ENCODE measurements at regions not wholly inside any gene's neighbourhood (a gene's known extent, or its start where the extent isn't known, plus 50 kb on each side); places are given as distances from the start of the nearest gene placed in this dataset.

DNA sequence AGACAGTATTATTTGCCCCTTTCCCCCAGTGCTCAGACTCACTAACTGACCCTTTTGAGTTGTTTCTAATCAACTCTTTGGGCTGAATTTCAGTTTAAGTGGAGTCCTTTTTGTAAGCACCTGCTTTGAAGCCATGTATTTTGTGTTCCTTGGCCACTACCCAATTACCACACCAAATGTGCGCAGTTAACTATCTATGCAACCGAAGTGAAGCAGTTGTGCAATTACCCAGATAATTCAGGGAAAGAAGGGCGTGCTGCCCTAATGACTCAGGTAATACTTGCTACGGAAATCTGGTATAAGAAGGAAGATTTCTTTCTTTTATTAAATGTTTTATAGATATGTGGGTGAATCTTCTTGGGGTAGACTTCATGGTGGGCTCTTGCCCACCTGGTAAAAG lies 371.9 kb upstream of the TBL1XR1 start:
- DNase-seq (ENCODE audit: low spot score): no peak

GRCh38 chr3:177569875-177570657 lies 372.8 kb upstream of the TBL1XR1 start:
- DNase-seq (ENCODE audit: low spot score): no peak

DNA sequence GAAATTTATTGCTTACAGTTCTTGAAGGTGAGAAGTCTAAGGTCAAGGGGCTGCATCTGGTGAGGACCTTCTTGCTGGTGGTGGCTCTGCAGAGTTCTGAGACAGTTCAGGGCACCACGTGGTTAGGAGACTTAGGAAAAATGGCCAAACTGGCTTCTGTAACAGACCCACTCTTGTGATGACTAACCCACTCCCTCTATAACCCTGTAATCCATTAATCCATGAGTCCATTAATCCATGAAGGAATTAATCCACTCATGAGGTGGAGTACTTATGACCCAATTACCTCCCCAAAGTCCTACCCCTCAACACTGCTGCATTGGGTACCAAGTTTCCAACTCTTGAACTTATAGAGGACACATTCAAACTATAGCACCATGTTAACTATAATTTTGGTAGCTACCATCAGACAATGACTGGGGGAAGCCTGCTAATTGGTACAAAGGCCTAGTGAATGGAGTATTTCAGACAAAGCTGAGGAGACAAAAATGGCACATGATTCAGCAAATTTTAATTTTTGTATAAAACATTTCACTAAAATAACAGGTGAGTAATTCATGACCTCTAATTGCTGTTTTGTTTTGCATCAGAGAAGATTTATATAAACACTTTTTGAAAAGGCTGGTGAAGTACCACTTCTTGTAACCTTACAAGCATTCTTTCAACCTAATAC lies 374.1 kb upstream of the TBL1XR1 start:
- no peak for DNase-seq (ENCODE audit: low spot score)

GRCh38 chr3:177571944-177572315 lies 374.6 kb upstream of the TBL1XR1 start:
- DNase-seq (ENCODE audit: low spot score): no peak

DNA sequence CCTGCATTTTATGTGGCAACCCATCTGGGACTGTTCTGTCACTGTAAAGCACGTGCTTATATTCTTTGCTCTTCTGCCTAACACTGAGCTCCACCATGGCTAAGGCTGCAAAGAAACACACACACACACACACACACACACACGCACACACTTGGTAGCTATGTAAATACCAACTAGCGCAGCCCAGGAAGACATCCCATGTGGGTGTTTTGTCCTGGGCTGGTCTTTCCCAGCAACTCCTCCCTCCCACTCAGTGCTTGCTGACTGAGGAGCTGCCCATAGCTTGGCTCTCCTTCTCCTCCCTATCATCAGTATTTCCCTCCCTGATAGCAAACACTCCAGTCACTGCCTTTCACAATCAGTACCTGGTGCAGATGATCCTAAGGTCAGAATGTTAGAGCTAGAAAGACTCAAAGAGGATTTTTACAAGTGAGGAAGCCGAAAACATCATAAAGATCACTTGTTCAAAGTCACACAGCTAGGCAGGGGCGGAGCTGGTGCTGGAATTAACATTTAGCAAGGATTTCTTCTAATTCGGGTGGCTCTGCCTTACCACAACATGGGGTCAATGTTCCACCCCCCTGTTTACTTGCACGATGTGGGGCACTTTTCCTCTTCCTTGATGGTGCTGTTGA lies 377.1 kb upstream of the TBL1XR1 start:
- DNase-seq (ENCODE audit: low spot score): peak; percentile 85

DNA sequence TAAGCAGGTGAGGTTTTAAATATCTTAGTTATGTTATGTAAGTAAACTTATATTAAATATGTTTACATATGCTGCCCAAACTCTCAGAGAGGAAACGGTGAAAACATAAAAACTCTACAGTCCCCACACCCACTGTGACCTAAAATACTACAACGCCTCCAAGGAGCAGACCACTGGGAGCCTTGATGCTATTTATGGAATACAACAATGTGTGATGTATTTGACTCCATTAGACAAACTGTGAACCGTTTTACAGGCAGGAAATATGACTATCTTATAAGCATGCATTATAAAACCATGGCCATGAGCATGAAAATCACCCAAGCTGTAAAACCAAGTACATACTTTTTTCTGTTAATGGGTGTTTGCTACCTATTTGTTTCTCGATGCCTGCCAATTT lies 379.5 kb upstream of the TBL1XR1 start:
- DNase-seq (ENCODE audit: low spot score): no peak

- no peak for DNase-seq (ENCODE audit: low spot score)
Observed at GRCh38 chr3:177578488-177578887, 381.2 kb upstream of the TBL1XR1 start.

GRCh38 chr3:177579419-177579818 lies 382.1 kb upstream of the TBL1XR1 start:
- DNase-seq (ENCODE audit: low spot score): no peak

DNA sequence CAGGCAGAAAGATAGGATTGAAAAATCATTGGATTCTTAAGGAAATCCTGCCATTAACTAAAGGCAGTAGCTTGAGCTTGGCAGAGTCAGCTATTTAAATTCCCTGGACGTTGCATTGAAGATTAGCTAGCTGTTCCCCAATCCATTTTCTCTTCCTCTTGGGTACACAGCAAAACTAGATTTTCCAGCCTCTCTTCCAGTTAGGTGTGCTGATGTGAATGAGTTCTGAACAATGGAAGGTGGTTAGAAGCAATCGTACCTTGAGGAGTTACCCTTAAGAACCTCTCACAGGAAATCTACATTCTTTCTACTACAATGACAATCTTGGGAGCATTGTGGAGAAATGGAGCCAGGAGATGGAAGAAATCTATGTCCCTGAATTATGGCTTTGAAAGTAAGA lies 383.2 kb upstream of the TBL1XR1 start:
- DNase-seq (ENCODE audit: low spot score): no peak

DNA sequence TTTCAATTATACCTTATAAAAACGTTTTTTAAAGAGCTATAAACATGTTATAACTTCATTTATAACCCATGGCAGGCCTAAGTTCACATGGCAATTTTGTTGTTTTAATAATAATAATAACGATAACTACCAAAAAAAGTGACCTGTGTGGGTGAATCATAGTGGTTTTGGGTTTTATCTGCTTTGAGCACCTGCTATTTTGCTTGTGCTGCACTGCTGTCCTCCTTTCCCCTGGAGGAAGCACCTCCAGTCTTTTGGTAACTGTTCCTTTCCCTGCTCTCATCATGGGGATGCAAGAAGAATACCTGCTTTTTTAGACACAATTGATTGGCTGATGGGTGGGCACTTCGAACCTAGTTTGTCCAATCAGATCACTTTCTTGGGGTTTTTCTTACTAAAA lies 388.0 kb upstream of the TBL1XR1 start:
- no peak for DNase-seq (ENCODE audit: low spot score)

DNA sequence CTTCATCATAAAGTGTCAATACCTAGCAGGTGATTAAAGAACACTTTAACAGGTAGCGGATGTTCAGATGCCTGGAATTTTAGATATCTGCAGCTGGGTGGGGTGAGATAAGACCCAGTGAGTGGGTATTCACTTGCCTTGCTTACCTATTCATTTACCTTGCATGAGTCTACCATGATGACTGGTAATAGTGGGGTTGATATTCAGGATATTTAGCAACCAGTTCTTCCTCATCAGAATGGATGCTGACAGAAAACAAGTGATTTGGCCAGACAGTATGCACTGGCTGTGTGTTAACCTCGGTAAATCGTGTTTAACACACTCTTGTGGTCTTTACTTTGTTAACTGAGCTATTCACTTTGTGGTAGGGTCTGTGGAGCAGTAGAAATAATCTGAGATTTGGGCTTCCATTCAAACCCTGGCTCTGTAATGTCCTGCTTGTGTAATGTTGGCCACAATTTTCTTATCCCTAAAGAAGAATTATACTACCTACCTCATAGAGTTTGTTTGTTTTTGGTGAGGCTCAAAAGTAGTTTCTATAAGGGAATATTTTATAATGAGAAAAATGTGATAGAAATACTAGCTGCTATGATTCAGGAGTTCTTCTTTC lies 391.9 kb upstream of the TBL1XR1 start:
- DNase-seq (ENCODE audit: low spot score): no peak

DNA sequence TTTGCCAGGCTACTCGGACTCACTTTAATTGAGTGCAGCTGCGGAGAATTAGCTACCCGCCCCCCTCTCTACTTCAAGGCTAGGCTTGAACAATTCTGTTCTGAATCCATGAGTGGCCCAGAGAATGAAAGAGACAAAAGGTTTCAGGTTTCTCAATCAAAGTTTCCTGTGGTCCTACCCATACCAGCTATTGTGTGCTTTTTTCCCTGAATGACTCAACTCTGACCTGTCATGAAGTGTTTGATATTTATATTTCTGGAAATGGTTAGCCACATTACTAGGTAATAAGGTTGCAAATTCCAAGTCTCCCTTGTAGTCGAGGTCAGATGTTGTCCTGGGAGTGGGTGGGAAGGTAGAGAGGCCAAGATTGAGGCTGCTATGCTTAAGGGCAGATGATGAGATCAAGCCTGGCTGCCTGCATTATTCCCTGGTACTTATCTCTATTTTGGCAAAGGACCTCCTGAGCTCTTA lies 392.7 kb upstream of the TBL1XR1 start:
- DNase-seq (ENCODE audit: low spot score): peak; percentile 99

DNA sequence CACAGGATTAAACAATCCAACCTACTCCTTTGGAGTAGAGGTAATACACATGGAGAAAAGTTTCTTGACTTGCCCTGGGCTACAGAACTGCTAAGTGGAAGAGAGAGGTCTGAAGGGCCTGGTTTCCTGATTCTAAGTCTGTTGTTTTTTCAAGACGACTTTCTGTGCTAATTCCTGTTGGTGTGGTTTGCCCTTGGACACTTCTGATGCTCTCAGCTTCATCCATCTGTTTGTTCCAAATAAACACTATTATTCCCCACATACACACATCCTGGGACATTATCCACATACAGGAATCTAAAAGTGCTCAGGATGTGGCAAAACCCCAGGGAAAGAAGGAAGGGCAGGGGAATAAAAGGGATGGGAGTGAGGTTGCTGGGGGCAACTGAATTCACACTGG lies 393.5 kb upstream of the TBL1XR1 start:
- DNase-seq (ENCODE audit: low spot score): peak; percentile 77

DNA sequence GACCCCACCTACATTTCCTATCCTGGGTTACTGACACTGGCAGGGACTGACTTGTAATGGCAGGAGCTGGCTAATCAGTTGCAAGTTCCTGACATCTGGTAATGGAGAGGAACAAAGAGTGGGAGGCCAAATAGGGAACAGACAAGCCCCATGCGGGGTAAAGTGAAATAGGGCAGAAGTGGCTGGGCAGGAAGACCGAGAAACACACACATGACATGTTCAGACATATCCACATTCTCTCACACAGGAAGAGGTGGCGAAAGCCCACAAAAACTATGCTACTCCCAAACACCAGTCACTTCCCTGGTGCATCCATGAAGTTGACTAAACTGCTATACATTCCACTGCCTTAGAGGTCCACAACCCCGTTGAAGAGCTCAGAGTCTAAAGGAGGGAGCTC lies 394.1 kb upstream of the TBL1XR1 start:
- DNase-seq (ENCODE audit: low spot score): no peak

GRCh38 chr3:177594096-177594495 lies 396.8 kb upstream of the TBL1XR1 start:
- DNase-seq (ENCODE audit: low spot score): no peak

DNA sequence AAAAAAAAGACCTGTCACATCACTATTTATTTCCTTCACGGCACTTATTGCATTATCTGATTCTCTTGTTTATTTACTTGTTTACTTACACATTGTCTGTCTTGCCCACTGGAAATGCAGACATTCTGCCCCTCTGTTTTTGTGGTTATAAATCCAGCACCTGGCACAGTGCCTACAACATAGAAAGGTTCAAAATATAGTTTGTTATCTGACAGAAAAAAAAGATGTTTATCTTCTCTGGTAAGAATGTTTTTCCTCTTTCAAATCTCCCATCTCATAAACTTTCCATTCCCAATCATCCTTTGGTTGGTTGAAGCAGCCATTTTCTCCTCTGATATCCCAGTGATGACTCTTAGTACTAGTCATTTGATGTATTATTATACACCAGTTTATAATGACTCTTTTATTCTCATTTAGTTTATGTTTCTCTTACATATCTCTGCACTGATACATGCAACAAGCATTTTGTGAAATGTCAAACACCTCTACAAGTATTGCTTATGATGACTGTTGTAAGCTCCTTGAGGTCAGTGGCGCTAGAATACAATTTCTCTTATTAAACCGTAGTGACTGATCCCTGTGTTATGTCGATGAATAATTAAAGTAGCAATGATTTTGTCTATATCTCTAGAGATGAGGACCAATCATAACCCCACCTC lies 398.4 kb upstream of the TBL1XR1 start:
- DNase-seq (ENCODE audit: low spot score): peak; percentile 55

DNA sequence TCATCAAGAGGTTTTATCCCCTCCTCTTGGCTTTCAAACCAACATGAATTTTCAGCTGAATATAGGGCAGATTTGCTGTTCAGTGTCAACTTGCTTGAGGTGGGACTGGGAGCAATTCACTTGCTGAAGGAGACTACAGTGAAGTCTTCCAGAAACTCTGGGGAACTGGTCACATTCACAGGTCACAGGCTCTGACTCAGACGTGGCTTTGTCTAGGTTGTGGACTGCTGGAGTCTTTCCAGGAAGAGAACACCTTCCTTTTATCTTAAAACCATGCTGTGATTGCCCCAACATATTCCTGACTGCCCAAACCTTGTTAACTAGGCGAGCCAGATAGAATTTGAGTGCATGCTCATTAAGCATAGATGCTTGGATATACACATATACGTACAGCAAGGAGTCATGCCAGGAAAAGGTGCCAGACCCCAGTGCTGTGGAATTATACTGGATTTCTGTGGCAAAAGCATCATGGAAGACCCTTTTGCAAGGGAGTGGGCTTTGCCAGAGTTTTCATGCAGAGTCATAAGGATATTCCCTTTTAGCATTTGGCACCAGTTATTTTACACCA lies 399.1 kb upstream of the TBL1XR1 start:
- peak; percentile 52 for DNase-seq (ENCODE audit: low spot score)

DNA sequence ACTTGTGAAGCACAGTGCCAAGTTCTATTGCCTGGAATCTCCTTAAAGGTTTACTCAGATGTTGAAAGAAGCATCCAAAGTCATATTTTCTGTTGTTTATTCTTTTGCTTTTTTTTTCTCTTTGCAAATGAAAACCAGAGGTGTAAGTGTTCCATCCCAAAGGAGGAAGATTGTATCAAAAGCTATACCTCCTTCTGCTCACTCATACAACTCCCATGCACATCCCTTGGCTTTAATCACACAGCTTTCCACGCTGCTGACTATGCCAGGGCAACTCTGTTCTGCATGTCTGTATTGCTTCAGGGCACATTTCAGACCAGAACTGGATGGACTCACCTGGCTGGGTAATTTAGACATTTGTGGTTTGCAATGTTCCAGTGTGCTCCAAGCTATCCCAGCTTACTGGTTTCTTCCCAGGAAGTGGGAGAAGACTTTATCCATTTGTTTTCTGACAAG lies 399.6 kb upstream of the TBL1XR1 start:
- DNase-seq (ENCODE audit: low spot score): peak; percentile 65

DNA sequence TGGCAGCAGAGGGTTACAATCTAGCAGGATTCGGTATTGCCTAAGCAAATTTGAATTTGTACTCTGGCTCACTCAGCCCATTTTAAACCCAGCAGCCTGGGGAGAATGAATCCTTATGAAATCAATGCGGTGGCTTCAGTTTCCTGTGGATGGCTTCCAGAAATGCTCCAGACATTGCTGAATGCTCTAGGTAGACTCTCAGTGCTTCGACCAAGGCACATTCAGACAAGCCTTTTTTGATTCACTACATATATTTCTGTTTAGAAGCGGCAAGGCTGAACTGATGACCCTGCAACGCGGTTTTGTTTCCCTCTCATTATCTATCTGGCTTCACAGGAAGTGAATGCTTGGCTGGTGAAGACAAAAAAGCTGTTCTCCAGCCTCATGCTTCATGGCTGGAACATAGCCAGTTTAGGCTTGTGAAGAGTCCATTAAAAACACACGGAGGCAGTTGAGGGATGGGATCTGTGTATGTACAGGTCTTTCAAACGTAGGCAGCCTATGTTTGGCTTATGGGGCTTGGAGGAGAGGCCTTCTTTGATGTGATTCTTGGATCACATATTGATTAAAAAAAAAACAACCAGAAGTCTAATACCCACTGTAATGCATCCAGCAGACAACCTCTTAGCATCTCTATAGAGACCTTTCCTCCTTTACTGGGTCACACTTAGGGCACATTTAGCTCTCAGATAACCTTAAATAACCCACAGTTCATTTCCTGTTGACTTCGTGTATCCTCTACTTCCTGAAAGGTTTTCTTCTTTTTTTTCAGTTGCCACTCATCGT lies 400.2 kb upstream of the TBL1XR1 start:
- DNase-seq (ENCODE audit: low spot score): peak; percentile 86

DNA sequence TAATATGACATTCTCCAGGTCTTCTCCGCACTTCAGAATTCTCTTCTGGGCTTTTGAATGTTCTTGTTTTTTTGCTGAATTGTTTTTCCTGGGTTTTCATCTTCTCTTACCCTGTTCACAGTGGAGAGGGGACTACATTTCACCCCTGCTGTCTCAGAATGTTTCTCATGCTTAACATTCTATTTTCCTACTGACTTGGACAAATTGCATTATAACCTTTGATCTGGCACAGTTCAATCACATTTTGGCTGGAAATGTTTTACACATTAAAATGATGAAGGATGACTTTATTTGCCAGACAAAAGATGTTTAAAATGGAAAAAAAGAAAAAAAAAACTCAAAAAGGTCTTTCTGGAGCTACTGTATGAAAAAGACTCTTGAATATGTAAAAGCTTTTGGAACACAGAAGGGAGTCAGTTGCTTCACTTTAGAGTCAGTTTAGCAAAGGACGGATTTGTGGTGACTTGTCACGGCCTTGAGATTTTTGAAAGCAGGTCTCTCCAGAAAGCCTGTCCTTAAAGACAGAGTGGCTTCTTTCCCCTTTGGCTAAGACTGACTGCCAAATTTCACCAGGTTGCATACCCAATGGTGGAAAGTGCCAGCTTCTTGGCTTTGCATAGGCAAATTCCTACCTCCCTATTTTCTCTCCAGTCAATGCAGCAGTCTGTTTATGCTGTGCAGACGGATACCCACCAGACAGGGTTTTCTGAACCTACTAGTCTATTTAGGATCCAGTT lies 401.0 kb upstream of the TBL1XR1 start:
- no peak for DNase-seq (ENCODE audit: low spot score)
